22Rv1 (cell line): ENCODE measurements at regions not wholly inside any gene's neighbourhood (a gene's known extent, or its start where the extent isn't known, plus 50 kb on each side); places are given as distances from the start of the nearest gene placed in this dataset.

Experiments used
- H3K27ac ChIP-seq: fragments of 450-650 bp; 2 replicates; pipeline ENCODE4 v1.5.1; 2017
- CTCF ChIP-seq: fragments of 450-650 bp; IDR thresholded peaks from 2 replicates; pipeline ENCODE4 v1.5.1; 2017; ENCODE audit warnings: mild to moderate bottlenecking
- ZFX ChIP-seq: fragments of 450-650 bp; IDR thresholded peaks from 2 replicates; pipeline ENCODE4 v1.6.1; 2017; ENCODE audit warnings: antibody characterized with exemption, borderline replicate concordance

GRCh38 chr4:14608630-14609029, 393.7 kb upstream of the CPEB2 start:
- TF ChIP-seq ZFX (no peak), CTCF (no peak)
- no peak overlapping the region for H3K27ac ChIP-seq

GRCh38 chr4:14614840-14615239, 387.4 kb upstream of the CPEB2 start:
- no peak overlapping the region for H3K27ac ChIP-seq
- TF ChIP-seq CTCF = no peak
- TF ChIP-seq ZFX = no peak

- no peak for TF ChIP-seq ZFX
- TF ChIP-seq CTCF = no peak
- no peak overlapping the region for H3K27ac ChIP-seq
Measured at GRCh38 chr4:14615671-14616070, 386.6 kb upstream of the CPEB2 start.

GRCh38 chr4:14620567-14621141, 381.6 kb upstream of the CPEB2 start:
- TF ChIP-seq CTCF = no peak
- TF ChIP-seq ZFX = no peak
- H3K27ac ChIP-seq = no peak overlapping the region

GRCh38 chr4:14621731-14622463, 380.4 kb upstream of the CPEB2 start:
- TF ChIP-seq CTCF (no peak), ZFX (no peak)
- H3K27ac ChIP-seq = no peak overlapping the region

- TF ChIP-seq ZFX (no peak), CTCF (no peak)
- H3K27ac ChIP-seq = no peak overlapping the region
Measured at GRCh38 chr4:14627038-14627437, 375.2 kb upstream of the CPEB2 start.

- TF ChIP-seq ZFX = no peak
- TF ChIP-seq CTCF = no peak
- no peak overlapping the region for H3K27ac ChIP-seq
Measured at GRCh38 chr4:14631806-14632440, 370.4 kb upstream of the CPEB2 start.
